Muscle of arm (tissue), 1 donor: ENCODE measurements at regions not wholly inside any gene's neighbourhood (a gene's known extent, or its start where the extent isn't known, plus 50 kb on each side); places are given as distances from the start of the nearest gene placed in this dataset.
"Not testable (repeated sequence)": the region's sequence is repeated elsewhere in the genome, so short reads cannot be mapped to it uniquely, and the experiment has no call there.

Source experiments
- DNase-seq: peaks from one replicate; pipeline ENCODE4 v3.0.0-alpha.2; 2013

DNA sequence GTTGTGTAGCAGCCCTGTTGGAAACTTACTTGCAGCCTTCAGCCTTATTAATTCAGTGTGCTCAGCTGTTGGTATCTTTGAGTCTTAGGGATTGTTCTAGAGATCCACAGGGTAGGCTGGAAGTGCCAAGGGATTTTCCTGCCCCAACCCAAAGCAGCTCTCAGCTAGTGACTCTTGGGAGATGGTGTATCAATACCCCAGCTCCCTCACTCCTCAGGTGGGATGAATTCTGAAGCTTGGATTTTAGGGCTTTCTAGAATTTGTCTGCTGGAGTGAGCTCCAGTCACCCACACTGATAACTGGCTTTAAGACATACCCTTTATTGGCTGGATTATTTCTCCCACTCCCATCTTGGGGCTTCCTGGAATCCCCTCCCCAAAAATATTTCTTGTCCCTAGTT is 493.0 kb downstream of the MN1 start:
- no peak for DNase-seq

GRCh38 chr22:27309697-27310096 is 491.9 kb downstream of the MN1 start:
- no peak for DNase-seq

- DNase-seq: no peak
Observed at GRCh38 chr22:27310966-27311697, 490.4 kb downstream of the MN1 start.

DNA sequence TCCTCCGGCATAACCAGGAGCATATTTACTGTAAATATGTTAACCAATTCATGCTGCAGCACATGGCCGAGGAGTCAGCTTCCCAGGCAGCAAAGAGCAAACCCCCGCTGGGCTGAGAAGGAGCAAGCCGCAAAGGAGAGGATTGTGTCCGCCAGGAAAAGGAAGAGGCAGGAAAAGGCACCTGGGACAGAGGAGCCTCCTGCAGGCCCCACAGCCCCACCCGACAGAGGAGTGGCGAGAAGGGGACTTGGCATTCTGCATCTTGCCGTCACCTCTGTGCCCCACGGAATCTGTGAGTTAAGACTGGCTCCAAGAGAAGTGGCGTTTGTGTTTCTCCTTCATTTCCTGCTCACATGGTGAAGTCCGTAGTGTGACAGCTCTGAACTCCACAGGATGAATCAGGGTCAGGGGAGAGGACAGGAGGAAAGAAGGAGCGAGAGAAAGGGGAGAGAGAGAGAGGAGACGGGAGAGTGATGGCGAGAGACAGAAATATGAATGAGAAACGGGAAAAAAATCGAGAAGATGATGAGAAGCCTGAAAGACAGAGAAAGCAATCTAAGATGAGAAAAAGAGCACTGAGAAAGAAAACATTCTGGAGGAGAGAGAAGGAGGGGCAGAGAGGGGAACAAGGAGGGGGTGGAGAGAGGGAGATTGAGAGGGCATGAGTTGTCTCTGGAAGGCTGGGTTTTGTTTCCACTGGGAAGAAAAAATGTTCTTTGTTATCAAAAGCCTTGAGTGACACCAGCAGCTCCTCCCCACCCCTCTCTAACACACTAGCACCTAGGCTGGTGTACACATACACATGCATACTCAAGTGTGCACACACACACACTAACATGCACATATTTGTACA is 489.6 kb downstream of the MN1 start:
- no peak for DNase-seq

DNA sequence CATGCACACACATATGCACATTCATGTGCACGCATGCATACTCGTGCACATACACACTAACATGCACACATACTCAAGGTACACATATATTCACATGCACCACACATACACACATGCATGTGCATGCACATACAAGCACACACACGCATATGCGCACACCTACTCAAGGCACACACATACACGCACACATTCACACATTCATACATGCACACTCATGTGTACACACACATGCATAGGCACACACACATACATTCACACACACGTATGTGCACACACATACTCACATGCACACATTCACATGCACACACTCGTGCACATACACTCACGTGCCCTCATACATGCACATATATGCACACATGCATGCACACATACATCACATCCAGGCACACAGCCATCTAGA is 489.0 kb downstream of the MN1 start:
- DNase-seq: no peak

GRCh38 chr22:27312966-27313855 is 488.3 kb downstream of the MN1 start:
- DNase-seq: no peak

GRCh38 chr22:27314276-27314807 is 487.2 kb downstream of the MN1 start:
- DNase-seq: no peak

- no peak for DNase-seq
Observed at GRCh38 chr22:27315833-27316232, 485.7 kb downstream of the MN1 start.

DNA sequence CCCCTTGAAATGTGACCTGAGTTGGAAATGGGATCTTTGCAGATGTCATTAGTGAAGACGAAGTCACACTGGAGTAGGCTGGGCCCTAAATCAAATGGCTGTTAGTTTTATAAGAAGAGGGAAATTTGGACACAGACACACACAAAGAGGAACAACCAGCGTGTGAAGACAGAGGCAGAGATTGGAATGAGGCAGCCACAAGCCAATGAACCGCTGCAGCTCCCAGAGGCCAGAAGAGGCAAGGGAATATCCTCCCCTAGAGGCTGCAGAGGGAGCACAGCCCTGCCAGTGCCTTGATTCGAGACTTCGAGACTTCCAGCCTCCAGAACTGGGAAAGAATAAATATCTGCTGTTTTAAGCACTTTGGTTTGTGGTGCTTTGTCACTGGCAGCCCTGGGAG is 484.5 kb downstream of the MN1 start:
- DNase-seq: no peak

DNA sequence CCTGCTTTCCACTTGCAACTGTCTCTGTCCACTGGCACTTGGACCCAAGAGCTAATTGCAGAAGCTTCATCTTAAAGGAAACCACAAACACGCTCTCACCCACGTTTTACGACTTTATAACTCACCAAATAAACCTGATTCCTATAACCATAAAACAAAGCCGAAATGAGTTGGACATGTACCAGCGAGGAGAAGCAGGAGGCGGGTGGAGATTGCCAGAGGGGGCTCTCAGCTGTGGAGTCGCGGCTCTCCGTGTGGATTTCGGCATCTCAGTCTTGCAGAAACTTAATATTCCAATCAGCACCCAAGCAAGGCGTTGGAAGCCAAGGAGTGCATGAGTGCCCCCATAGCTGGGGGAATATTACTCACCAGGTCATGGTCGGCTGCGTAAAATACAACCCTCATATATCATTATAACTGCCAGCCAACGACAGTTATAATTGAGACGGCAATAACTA is 483.6 kb downstream of the MN1 start:
- DNase-seq: no peak

GRCh38 chr22:27318516-27318915 is 483.0 kb downstream of the MN1 start:
- peak; percentile 72 for DNase-seq

DNA sequence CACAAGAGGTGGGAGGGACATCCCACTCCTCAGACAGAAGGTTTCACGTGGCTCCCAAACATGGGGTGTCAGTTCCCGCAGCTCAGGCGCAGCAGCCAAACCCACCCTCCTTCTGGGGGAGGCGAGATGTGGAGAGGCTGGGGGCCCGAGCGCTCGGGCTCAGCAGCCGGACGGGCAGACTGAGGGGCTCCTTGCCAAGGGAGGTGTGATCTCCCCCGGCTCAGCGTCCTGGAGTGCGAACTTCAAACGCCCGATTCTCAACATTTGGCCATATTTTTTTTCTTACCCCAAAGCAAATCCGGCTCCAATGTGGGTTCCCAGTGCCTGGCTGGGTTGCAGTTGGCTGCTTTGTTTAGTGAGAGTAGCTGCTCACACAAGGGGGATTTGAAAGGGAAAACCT is 477.9 kb downstream of the MN1 start:
- DNase-seq: no peak

DNA sequence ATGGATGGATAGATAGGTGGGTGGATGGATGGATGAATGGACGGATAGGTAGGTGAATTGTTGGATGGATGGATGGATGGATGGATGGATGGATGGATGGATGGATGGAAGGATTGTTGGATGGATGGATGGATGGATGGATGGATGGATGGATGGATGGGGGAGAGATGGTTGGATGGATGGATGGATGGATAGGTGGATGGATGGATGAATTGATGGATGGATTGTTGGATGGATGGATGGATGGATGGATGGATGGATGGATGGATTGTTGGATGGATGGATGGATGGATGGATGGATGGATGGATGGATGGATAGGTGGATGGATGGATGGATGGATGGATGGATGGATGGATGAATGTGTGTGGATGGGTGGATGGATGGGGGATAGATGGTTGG is 476.6 kb downstream of the MN1 start:
- not testable (repeated sequence) for DNase-seq

DNA sequence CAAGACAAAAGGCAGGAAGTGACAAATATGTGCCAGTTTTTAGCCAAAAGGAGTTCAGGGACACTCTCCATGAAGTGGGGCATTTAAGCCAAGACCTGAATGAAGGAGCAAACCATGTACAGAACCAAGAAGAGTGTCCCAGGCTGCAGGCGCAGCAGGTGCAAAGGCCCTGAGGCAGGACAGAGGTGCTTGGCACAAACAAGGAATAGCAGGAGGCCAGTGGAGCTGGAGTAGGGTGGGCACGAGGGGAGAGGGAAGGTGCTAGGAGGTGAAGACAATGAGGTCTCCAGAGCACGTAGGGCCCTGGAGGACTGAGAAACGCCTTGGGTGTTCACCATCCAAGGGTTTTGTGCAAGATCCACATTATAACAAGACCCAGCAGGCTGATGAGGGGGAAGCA is 474.1 kb downstream of the MN1 start:
- DNase-seq: no peak

DNA sequence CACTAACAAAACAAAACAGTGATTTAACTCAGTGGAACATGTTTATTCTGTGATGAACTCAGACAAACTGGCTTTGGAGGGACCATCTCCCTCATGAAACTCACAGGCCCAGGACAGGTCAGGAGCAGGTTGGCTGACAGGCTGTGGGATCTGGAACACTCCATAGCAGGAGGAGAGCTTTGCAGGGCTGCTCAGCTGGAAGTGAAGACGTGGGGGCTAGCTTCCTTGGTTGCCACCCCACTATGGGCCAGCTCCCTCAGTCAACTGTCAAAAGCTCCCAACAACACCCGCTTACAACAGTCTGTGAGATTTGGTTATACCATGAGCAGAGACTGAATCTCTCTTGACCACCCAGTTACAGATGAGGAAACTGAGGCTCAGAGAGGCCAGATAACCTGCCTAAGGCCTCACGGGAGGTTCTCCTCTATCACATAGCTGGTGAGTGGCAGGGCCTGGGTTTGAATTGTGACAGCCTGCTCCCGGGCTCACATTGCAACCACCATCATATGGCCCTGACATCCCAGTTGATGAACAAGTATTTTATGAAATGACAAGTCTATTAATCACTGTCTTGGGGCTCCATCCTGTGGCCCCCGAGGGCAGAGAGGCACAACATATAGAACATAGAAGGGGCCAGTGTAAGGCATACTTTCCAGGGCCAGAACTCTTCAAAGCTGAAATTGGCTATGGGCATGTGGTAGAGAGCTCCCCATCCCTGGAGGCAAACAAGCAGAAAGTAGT is 473.4 kb downstream of the MN1 start:
- DNase-seq: no peak

DNA sequence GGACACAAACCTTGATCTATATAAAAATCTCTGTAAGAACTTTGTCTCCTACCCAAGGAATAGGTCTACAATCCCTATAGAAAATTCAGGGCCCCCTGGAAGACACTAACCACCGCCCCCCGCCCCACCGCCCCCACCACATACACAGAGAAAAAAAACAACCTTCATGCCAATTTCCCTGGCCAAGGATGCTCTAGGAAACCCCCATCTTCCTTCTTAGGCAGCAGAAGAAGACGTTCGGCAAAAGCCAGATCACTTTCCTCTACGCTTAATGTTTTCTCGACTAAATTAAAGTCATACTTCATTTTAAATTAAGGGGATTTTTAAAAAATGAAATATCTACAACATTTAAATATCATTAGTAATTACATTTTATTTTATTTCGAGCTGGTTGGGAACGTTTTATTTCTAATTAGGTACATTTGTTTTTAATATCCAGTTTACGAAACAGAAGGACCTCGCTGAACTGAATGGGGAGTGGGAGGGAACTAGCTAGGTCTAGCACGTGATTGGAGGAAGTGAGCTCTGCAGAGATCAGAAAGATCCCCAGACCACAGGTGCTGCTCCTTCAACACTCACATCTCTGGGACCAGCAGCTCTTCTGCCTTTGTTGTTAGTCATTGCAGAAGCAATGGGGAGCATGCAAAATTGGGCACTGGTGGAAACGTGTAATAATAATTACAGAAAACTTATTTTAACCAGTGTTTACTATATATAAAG is 472.3 kb downstream of the MN1 start:
- DNase-seq: no peak

GRCh38 chr22:27329966-27330645 is 471.4 kb downstream of the MN1 start:
- no peak for DNase-seq

GRCh38 chr22:27331526-27332281 is 469.9 kb downstream of the MN1 start:
- no peak for DNase-seq

- DNase-seq: no peak
Observed at GRCh38 chr22:27335102-27335660, 466.4 kb downstream of the MN1 start.
